IMR-90 (cell line): ENCODE measurements at regions not wholly inside any gene's neighbourhood (a gene's known extent, or its start where the extent isn't known, plus 50 kb on each side); places are given as distances from the start of the nearest gene placed in this dataset.

Experiments used
- ATAC-seq: fragments of 200-7000 bp; cut with Tn5 transposase; 2 replicates; pipeline ENCODE4 v1.9.1; 2020; ENCODE audit warnings: low read depth, mild to moderate bottlenecking, moderate library complexity
- BruUV-seq: library from RNA; stranded (reverse); fragments of 400-500 nt; replicated peaks from 2 replicates; lab custom pipeline; 2021; lab: Mats Ljungman, UMichigan
- CTCF ChIA-PET: fragments of 300-600 bp; formaldehyde crosslinking; extraction: SDS; loops from one replicate; lab custom pipeline; 2021; ENCODE audit warnings: antibody characterized with exemption; lab: Yijun Ruan, JAX
- POLR2A ChIA-PET: fragments of 300-600 bp; sonication (Branson Sonifier 250); formaldehyde crosslinking; loops from one replicate; lab custom pipeline; 2022; ENCODE audit warnings: antibody characterized with exemption; ENCODE audit not compliant: unreplicated experiment; lab: Charles Lee
- DNase-seq: peaks from one replicate; pipeline ENCODE4 v3.0.0; 2013
- H2AFZ ChIP-seq: replicated peaks from 2 replicates; pipeline ENCODE3; 2013; ENCODE audit warnings: low read length, mild to moderate bottlenecking; ENCODE audit not compliant: poor library complexity
- H2AK5ac ChIP-seq: 2 replicates; pipeline ENCODE4 v1.6.1; 2013; ENCODE audit warnings: low read depth, low read length, inconsistent platforms
- H2AK9ac ChIP-seq: replicated peaks from 2 replicates; pipeline ENCODE3; 2013; ENCODE audit warnings: mild to moderate bottlenecking, low read depth, low read length, moderate library complexity; ENCODE audit not compliant: poor library complexity
- H2BK120ac ChIP-seq: 2 replicates; pipeline ENCODE4 v1.6.1; 2013; ENCODE audit warnings: low read depth, low read length, inconsistent platforms
- H2BK15ac ChIP-seq: 3 replicates; pipeline ENCODE4 v1.6.1; 2013; ENCODE audit warnings: low read depth, low read length, inconsistent platforms
- H2BK20ac ChIP-seq: 2 replicates; pipeline ENCODE4 v1.6.1; 2013; ENCODE audit warnings: low read depth, mild to moderate bottlenecking, inconsistent platforms, low read length, moderate library complexity
- H2BK5ac ChIP-seq: 2 replicates; pipeline ENCODE4 v1.6.1; 2013; ENCODE audit warnings: mild to moderate bottlenecking, low read depth, low read length, inconsistent platforms; ENCODE audit not compliant: poor library complexity, severe bottlenecking
- H3K14ac ChIP-seq: replicated peaks from 2 replicates; pipeline ENCODE4 v1.6.1; 2013; ENCODE audit warnings: low read depth, low read length, inconsistent platforms
- H3K18ac ChIP-seq: 2 replicates; pipeline ENCODE4 v1.6.1; 2013; ENCODE audit warnings: low read depth, low read length, control low read depth
- H3K23ac ChIP-seq: 2 replicates; pipeline ENCODE4 v1.6.1; 2013; ENCODE audit warnings: low read depth, low read length, inconsistent platforms
- H3K27ac ChIP-seq: 2 replicates; pipeline ENCODE4 v1.5.1; 2013; ENCODE audit warnings: mild to moderate bottlenecking, control low read depth, low read length; ENCODE audit not compliant: insufficient read depth
- H3K27me3 ChIP-seq: 2 replicates; pipeline ENCODE4 v1.6.1; 2013; ENCODE audit warnings: low read length; ENCODE audit not compliant: control insufficient read depth, insufficient read depth
- H3K36me3 ChIP-seq: 2 replicates; pipeline ENCODE4 v1.6.1; 2013; ENCODE audit warnings: low read length, mixed read lengths; ENCODE audit not compliant: control insufficient read depth, insufficient read depth
- H3K4ac ChIP-seq: 2 replicates; pipeline ENCODE4 v1.6.1; 2013; ENCODE audit warnings: low read depth, low read length, inconsistent platforms
- H3K4me1 ChIP-seq: 2 replicates; pipeline ENCODE4 v1.6.1; 2013; ENCODE audit warnings: low read length, mixed read lengths; ENCODE audit not compliant: control insufficient read depth, insufficient read depth
- H3K4me2 ChIP-seq: 2 replicates; pipeline ENCODE4 v1.6.1; 2013; ENCODE audit warnings: low read depth, mild to moderate bottlenecking, control low read depth, low read length, moderate library complexity
- H3K4me3 ChIP-seq: 2 replicates; pipeline ENCODE4 v1.5.1; 2013; ENCODE audit warnings: low read depth, mild to moderate bottlenecking, control low read depth, low read length, moderate library complexity; ENCODE audit not compliant: insufficient read depth
- H3K56ac ChIP-seq: 2 replicates; pipeline ENCODE4 v1.6.1; 2013; ENCODE audit warnings: low read length, inconsistent platforms; ENCODE audit not compliant: insufficient read depth; ENCODE audit errors: extremely low read depth
- H3K79me1 ChIP-seq, 2 experiments: 2 replicates each; pipeline ENCODE4 v1.6.1; 2013; ENCODE audit warnings: low read length in 2 of 2, inconsistent platforms in 1 of 2, low read depth in 1 of 2
- H3K9ac ChIP-seq: 2 replicates; pipeline ENCODE4 v1.6.1; 2013; ENCODE audit warnings: low read depth, low read length, control low read depth
- H3K9me1 ChIP-seq: 2 replicates; pipeline ENCODE4 v1.6.1; 2013; ENCODE audit warnings: low read length, inconsistent platforms; ENCODE audit not compliant: insufficient read depth
- H3K9me3 ChIP-seq: 2 replicates; pipeline ENCODE4 v1.6.1; 2013; ENCODE audit warnings: low read length; ENCODE audit not compliant: control insufficient read depth, insufficient read depth
- H4K20me1 ChIP-seq: 2 replicates; pipeline ENCODE4 v1.6.1; 2013; ENCODE audit warnings: low read length, inconsistent platforms; ENCODE audit not compliant: insufficient read depth
- H4K5ac ChIP-seq: 2 replicates; pipeline ENCODE4 v1.6.1; 2013; ENCODE audit warnings: mild to moderate bottlenecking, low read depth, low read length, control low read depth
- H4K8ac ChIP-seq, 2 experiments: 2 replicates each; pipeline ENCODE4 v1.6.1; 2013; ENCODE audit warnings: low read depth in 2 of 2, low read length in 2 of 2, control low read depth in 1 of 2, inconsistent platforms in 1 of 2
- H4K91ac ChIP-seq: 2 replicates; pipeline ENCODE4 v1.6.1; 2013; ENCODE audit warnings: low read depth, low read length, inconsistent platforms; ENCODE audit not compliant: insufficient read depth
- MAFK ChIP-seq: IDR thresholded peaks from 2 replicates; pipeline ENCODE4 v1.6.1; 2012; ENCODE audit warnings: low read depth, low read length, improper control_type of control experiment
- RAD21 ChIP-seq: IDR thresholded peaks from 2 replicates; pipeline ENCODE4 v1.6.1; 2012; ENCODE audit warnings: low read length, improper control_type of control experiment
- RFX5 ChIP-seq: IDR thresholded peaks from 2 replicates; pipeline ENCODE4 v1.8.0; 2012; ENCODE audit warnings: low read depth, mild to moderate bottlenecking, low read length, moderate library complexity
- WGBS, 2 experiments: methylation state at CpG; one replicate each; pipeline versions ENCODE4 v1.1.5 to v1.1.7; 2013; ENCODE audit warnings: missing lambda C conversion rate in 2 of 2; ENCODE audit not compliant: insufficient read length in 1 of 2; ENCODE audit errors: extremely low coverage in 2 of 2; 5-methylcytosine and 5-hydroxymethylcytosine counted together
- dilution Hi-C: fragments of 300-500 bp; cut with HindIII; formaldehyde crosslinking; loops from one replicate; pipeline ENCODE4 v1.14.3; 2018; ENCODE audit warnings: low sequenced_read_pairs; ENCODE audit not compliant: unreplicated experiment
- in situ Hi-C: fragments of 300-500 bp; cut with MboI; formaldehyde crosslinking; loops from 3 replicates; pipeline ENCODE4 v1.14.3; 2019; ENCODE audit warnings: low sequenced_read_pairs, inconsistent platforms, mixed read lengths
- intact Hi-C: fragments of 100-400 bp; cut with micrococcal nuclease; formaldehyde crosslinking; loops from 2 replicates; pipeline ENCODE4 v1.10.0; 2022

DNA sequence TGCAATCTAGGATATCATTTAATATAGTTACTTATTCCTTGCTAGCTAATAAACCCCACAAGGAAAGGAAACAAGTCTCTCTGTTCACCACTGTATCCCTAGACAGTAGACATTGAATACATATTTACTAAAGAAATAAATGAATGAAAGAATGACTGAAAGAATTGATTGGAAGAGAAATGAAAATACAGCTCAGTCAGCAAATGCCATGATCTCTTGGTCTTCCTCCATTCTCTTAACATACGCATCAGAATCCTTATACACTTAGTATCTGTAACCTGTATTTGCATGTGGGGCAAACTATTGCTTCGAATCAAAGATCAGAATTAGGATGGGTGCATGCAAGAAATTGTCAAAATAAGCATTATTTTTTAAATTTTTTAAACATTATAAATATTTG is 500.8 kb upstream of the ADGRL2 start:
- no peak overlapping the region for H2BK120ac ChIP-seq
- H2BK20ac ChIP-seq, result no peak overlapping the region
- no peak overlapping the region for H3K14ac ChIP-seq
- CTCF ChIA-PET, result interaction anchor here (0.5 kb wide), 1 partner anchor 10 kb away, joined by 3 read pairs; no protein-coding TSS in a partner anchor
- POLR2A ChIA-PET, result no interaction called here
- intact Hi-C loops, result no loop called here
- H3K27me3 ChIP-seq, result no peaks in the 10 kb centered on the region
- no peak overlapping the region for H3K4ac ChIP-seq
- no peak overlapping the region for H3K27ac ChIP-seq
- no peak overlapping the region for H3K56ac ChIP-seq
- no peak overlapping the region for H2AFZ ChIP-seq
- H3K79me1 ChIP-seq, result no peaks in the 10 kb centered on the region
- WGBS, 2 experiments, result no CpG with 5 or more reads among the region's 2 CpGs
- TF ChIP-seq MAFK (peak; percentile 62), RFX5 (no peak), RAD21 (no peak)
- no peak overlapping the region for H3K18ac ChIP-seq
- no peaks in the 10 kb centered on the region for H3K4me1 ChIP-seq
- H3K23ac ChIP-seq, result no peak overlapping the region
- H3K4me3 ChIP-seq, result no peak overlapping the region
- no peaks in the 10 kb centered on the region for H3K9me1 ChIP-seq
- no peak overlapping the region for H2BK15ac ChIP-seq
- H3K9me3 ChIP-seq, result no peaks in the 10 kb centered on the region
- H3K9ac ChIP-seq, result no peak overlapping the region
- DNase-seq (no peak), ATAC-seq (no peak)
- H4K8ac ChIP-seq, result no peak overlapping the region
- no peaks in the 10 kb centered on the region for H4K20me1 ChIP-seq
- no peak overlapping the region for H2AK9ac ChIP-seq
- H4K5ac ChIP-seq, result no peak overlapping the region
- H3K4me2 ChIP-seq, result no peak overlapping the region
- no peak overlapping the region for H2AK5ac ChIP-seq
- H2BK5ac ChIP-seq, result no peak overlapping the region
- dilution Hi-C loops, result no loop called here
- no TSS peak for BruUV-seq
- no peak overlapping the region for H4K91ac ChIP-seq
- no peaks in the 10 kb centered on the region for H3K36me3 ChIP-seq
- in situ Hi-C loops, result no loop called here
